Left lobe of liver (tissue), 2 donors: ENCODE measurements at regions not wholly inside any gene's neighbourhood (a gene's known extent, or its start where the extent isn't known, plus 50 kb on each side); places are given as distances from the start of the nearest gene placed in this dataset.
"Not testable (repeated sequence)": the region's sequence is repeated elsewhere in the genome, so short reads cannot be mapped to it uniquely, and the experiment has no call there.

Experiments used
- ATAC-seq: fragments of 200-7000 bp; cut with Tn5 transposase; one replicate; pipeline ENCODE4 v1.9.1; 2020; ENCODE audit warnings: mild to moderate bottlenecking, moderate library complexity
- DNase-seq: peaks from one replicate; pipeline ENCODE4 v3.0.0-alpha.2; 2020; ENCODE audit warnings: low spot score
- donor health status: DM: no; HTN: no; CAD: no; lungs with moderate emphysema.
- donor health status: DM: no; HTN: yes; CAD: no.

DNA sequence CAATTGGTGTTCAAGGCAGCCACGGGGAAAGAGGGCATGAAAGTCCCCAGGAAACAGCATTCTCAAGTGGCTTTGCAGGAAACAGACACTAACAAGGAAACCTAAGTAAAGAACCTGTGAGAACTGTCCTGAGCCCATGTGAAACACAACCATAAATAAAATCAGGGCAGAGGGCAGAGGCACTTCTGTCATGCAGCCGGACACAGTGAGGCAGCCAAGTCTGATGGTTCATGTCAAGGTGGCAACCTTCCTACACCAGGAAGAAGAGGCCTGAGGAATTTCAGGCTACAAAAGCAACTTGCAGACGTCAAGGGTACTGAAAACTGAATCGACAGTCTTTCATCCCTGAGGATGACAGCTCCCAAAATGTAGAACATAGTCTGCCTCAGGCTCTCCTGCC lies 458.2 kb upstream of the NPVF start:
- DNase-seq: no peak
- ATAC-seq: no peak

DNA sequence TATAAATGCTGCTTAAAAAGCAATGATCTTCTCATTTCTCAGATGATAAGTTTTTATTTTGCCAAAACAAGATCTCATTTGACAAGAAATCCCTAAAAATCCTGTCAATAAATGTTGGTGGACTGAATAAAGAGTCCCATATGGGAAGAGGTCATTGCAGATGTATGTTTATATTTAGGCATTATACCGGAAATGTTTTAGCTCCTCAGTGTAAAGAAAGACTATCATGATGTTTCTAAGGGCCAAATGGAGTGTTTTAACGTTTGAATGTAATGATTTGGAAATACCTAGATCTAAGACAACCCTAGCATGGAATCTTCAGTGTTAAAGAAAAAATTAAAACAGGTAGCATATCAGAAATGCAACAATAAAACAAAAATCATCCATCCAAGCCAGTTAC lies 457.8 kb upstream of the NFE2L3 start:
- ATAC-seq (no peak), DNase-seq (no peak)

DNA sequence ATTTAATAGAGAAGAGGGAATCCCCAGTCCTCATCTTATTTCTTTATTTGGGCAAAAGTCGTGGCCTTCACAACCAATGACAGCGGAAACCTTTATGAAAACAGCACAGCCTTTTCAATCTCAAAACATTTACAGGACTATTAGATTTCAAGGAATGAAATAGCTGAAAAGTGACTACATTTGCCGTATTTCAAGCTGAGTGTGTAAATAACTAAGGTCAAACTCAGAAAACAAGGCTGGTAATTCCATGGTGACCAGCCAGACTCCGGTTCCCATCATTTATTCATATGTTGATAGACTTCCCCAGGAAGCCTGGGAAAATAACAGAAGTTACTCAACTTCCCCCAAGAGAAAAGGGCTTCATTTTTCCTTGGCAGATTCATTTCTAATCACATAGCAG lies 457.3 kb upstream of the NFE2L3 start:
- no peak for DNase-seq
- no peak for ATAC-seq

DNA sequence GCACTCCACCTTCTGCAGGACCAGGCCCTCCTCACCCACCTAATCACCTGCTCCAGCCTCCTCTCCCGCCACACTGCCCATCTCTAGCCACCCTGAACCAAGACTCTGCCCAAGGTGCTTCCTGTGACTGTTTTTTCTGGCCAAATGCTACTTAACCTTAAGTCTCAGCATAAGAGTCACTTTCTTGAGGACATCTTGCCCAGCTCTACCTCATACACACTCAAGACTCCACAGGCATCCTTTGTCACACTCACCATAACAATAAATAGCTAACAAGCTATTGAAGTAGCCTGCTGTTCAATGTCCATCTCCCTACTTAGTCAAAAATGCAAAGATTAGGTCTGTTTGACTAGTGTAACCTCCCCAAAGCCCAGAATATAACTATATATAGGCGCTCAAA lies 455.4 kb upstream of the NFE2L3 start:
- no peak for ATAC-seq
- no peak for DNase-seq

DNA sequence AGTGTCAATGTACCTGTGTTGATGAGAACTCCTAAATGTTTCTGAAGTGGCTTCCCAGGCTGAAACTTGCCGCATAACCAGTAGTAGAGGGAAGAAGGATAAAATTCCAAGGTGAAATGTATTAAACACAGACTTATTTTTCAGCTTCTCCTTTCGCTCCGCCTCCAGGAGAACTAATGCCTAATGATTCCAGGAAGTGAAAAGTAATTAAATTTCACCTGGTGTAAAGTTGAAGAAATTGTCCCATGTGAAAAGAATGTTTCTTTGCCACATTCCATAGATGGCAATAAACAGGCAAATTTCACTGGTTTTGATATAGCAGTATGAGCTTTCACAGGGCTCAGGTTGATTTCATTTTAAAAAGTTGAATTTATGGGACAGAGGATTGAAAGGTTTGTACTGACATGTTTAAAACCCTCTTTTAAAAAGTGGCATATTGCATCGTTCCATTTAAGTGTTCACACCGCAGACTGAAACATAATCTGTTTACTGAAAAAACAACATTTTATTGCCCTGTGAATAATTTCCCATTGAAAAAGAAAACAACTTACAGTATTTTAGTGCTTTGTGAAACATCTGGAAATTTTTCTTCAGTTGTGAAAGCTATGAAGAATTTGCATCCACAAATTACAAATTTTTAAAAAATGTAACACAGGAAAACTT lies 453.4 kb upstream of the NFE2L3 start:
- DNase-seq (no peak), ATAC-seq (no peak)

DNA sequence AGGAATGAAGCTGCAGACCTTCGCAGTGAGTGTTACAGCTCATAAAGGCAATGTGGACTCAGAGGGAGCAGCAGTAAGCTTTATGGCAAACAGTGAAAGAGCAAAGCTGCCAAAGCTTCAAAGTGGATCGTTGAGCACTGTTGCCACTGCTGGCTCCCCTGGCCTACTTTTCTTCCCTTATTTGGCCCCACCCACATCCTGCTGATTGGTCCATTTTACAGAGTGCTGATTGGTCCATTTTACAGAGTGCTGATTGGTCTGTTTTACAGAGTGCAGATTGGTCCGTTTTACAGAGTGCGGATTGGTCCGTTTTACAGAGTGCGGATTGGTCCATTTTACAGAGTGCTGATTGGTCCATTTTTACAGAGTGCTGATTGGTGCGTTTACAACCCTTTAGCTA lies 451.9 kb upstream of the NFE2L3 start:
- ATAC-seq, DNase-seq: not testable (repeated sequence)

DNA sequence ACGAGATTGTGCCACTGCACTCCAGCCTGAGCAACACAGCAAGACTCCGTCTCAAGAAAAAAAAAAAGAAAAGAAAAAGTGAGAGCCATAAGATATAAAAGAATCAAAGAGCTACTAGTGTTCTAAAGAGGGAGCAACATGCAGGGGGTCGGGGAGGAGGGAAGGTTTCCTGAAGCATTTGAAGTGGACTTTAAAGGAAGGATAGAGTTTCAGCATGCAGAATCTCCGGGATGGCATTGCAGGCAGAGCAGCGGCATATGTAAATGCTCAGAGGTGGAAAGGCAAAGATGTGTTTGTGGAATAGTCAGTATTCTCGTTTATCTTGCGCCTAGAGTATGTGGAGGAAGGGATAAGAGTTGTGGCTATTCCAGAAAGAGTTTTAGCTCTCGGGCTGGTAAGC lies 447.6 kb upstream of the NFE2L3 start:
- DNase-seq: no peak
- no peak for ATAC-seq

DNA sequence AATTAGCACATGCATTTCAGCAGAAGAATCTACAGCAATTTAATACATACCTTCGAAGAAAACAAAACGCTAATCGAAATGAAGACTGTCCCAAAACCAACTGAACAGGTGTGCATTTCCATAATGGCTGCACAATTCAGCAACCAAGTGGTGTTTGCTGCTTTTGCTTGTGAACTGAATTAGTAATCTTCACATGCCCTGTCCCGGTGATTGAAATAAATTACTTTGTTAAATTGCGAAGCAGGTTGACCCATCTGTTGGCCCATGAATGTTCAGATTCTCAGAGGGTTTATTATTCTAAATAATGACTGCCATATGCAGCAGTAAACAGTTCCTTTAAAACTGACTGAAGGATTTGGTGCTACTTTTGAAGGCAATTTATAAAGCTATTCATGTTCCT lies 445.2 kb upstream of the NFE2L3 start:
- DNase-seq (no peak), ATAC-seq (no peak)

DNA sequence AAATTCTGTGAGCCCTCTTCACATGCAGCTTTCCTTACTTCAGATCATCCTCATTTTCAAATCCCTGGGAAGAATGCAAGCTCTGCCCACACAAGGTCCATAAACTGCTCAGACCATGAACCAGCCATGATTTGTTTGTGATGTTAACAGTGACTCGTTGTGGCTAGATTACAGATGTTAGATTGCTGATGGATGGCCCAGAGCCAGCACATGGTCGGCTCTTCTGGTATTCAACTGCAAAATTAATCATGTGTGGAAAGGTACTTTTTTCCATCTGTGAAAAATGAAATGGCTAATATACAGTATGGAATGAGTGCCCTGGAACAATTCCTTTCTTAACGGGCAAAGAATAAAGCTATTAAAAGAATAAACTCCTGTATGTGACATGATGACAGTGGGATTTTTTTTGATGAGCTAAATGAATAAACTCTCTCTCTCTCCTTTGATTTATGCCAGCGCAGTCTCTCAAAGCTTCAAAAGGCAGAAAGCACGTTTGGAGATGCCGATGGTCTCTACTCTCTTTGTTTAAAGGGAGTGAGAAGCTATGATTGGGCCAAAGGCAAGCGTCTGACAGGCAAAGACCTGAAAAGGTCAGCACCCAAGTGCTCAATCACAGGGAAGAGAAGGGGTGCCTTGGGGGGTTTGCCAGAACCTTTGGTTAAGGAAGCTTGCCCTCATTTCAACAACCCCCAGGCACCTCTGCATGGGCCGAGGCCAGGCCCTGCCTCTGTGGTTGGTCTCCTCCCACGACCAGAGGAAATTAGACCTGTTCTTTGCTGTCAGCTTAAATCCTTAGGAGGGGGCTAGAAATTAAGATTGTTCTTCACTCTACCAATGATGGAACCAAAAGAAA lies 444.0 kb upstream of the NFE2L3 start:
- DNase-seq: no peak
- ATAC-seq: no peak

DNA sequence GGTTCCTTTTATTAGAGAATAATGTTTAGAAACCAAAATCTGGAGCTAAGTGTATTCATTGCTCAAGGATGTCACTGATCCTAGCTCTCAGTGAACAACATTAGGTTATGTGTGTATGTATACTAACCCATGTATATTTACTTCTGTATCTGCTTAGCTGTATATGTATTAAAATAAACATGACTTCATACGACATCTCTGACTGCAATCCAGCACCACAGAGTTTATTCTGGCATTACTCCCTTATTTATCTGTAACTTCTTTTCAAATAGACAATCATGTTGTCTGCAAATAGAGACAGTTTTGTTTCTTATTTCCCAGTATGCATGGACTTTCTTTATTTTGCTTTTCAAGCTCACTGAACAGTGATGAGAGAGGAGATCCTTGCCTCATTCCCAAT lies 441.0 kb upstream of the NFE2L3 start:
- no peak for ATAC-seq
- no peak for DNase-seq

DNA sequence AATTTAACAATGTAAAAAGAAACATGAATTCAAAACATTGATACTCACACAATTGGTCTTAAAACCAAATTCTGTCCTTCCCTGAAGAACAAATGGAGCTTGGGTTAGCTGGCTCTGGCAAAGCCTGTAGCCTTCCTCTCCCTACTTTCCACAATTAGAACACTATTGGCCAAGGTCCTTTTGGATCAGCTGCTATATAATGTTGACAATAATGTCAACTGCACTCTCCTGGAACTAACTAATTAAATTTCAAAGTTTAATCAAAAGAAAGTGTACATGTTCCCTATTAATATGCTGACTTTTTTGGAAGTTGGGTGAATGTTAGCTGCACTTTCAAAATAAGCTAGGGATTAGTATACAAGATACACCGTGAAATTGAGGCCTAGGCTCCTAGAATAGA lies 440.1 kb upstream of the NFE2L3 start:
- DNase-seq (no peak), ATAC-seq (no peak)

DNA sequence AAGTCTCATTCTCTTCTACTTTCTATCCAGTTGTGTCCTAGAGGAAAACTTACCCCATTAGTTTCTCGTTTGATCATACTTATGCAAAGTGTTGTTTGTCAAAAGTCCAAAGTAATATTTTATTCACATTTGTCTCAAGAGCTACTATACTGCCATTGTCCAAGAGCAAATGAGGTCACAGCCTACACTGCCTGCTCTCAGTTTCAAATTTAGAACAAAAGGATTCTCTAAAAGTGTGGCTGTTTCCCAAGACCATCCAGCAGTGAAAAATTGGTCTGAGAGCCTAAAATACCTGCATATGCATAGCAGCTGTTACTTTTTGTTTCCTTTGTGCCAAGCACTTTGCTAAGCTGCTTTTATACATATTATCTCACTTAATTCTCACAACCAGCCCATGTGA lies 439.5 kb upstream of the NFE2L3 start:
- DNase-seq (no peak), ATAC-seq (no peak)

DNA sequence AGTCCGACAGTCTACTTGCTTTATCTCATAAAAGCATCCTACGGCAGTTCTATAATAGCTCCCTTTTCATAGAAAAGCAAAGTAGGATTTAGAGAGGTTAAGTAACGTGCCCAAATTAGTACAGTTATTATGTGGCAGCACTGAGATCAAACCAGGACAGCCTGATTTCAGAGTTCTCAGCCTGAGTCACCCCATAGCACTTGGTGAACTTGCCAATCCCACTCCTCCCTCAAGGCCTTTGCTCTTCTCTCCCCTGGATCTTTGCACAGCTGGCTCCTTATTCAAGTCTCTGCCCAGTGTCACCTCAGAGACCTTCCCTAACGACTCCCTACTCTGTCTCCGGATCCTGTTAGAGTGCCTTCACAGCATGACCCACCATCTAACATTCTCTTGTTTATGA lies 438.0 kb upstream of the NFE2L3 start:
- DNase-seq (no peak), ATAC-seq (no peak)

DNA sequence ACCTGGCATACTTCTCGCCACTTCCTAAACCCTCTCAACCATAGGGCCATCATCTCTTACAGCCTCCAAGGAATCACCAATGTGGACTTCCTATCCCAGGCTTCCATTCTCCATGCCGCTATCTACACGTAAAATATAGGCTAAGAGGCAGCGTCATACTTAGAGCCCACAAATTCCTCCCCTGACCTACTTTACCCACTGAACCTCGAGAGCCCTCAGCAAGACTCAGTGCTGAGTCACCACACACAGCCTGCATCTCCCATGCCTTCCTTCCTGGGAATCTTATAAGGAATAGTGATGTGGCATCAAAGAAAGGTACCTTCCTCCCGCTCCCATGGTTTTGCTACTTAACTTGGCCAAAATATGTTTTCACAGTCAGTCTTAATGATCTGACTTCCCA lies 435.6 kb upstream of the NFE2L3 start:
- no peak for ATAC-seq
- DNase-seq: no peak

DNA sequence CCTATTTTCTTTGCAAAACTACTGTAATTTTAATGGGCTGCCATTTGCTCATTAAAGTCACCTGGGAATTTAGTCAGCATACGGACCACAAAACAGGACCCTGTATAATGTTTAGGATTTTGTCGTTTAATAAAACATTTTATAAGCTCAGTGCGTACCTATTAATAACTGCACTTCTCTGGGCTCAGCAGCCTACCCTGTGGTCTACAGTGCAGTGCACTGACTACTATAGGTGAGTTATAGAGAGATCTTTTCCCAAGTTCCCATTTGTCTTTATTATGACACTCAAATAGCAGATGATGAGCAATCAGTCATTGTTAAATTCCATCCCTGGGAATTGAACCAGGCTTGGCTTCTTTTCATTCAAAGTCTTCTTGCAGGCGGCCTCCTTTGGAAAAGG lies 433.4 kb upstream of the NFE2L3 start:
- no peak for ATAC-seq

DNA sequence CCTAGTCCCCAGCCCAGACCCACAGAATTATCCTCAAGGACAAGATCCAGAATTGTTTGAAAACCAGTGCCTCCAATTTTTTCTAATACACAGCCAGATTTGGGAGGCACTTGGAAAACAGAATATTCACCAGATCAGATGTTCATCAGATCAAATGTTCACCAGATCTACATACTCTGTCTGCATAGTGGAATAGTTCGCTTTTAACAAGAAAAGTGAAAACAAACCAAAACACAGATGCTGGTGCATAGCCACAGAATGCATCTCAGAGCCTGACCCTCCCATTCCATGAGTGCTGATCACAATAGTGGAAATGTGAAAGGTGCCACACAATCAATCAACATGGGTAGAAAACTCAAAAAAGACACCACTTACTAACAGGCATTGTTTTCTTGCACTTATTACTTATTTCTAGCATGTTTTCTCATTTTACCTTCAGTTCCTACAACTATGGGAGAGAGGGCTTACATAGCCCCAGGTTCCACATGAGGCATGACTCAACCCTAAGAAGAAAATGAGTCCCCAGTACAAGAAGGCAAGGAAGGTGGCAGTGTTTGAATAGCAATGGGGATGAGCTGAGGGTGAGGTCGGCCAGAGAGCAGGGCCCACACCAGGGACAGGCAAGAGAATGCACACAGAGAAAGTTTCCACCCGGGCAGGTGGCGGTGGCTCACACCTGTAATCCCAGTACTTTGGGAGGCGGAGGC lies 432.7 kb upstream of the NFE2L3 start:
- no peak for DNase-seq
- ATAC-seq: no peak

More for the DNA sequence above, 433.4 kb upstream of the NFE2L3 start:
- DNase-seq: no peak

DNA sequence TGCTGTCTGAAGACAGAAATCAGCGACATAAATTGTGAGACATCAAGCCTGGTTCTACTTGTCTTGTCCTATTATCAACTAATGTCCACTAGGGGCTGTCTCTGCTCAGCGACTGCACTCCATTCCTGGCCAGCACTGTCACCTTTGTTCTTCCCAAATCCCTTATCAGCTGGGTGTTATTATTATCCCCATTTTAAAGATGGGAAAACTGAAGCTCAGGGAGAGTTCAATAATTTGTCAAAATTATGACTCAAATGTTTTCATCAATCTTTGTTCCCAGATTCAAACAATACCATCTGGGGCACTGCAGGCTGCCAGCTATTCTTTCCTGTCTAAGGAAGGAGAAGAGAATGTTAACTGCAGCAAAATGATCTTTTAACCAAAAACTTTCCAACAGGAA lies 431.6 kb upstream of the NFE2L3 start:
- peak; percentile 51 for ATAC-seq

DNA sequence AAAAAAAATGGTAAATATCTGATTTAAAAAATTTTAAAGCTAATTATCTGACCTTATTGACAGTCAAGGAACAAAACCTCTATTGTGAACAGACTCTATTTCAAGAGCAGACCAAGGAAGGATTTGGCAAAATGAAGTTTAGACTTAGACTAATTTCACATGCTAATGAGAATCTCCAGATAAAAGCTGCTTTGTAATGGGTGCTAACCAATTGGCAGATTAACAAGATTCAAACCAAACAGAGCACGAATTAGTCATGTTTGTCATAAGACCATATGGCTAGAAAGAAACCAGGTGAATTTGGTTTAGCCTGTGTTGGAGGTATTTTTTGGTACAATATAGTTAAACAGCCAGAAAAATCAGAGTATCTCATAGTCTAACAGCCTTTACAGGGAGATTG lies 429.1 kb upstream of the NFE2L3 start:
- no peak for ATAC-seq
- no peak for DNase-seq

More for the DNA sequence above, 431.6 kb upstream of the NFE2L3 start:
- DNase-seq: no peak

DNA sequence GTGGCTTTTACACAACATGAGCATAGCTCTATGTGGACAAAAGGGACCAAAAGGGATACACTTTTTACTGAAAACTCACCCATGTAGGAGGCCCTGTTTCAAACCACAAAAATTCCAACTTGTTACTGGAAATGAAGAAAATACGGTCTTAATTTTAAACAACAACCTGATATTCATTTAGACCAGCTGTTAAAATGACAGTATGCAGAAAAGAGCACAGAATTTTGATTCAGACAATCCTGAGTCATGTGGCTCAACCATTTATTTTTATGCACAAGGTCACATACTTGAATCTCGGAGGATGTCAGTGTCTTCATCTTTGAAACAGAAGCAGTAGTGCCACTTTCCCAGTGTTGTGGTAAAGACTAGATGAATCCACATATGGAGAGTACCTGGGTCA lies 426.5 kb upstream of the NFE2L3 start:
- ATAC-seq (no peak), DNase-seq (no peak)

DNA sequence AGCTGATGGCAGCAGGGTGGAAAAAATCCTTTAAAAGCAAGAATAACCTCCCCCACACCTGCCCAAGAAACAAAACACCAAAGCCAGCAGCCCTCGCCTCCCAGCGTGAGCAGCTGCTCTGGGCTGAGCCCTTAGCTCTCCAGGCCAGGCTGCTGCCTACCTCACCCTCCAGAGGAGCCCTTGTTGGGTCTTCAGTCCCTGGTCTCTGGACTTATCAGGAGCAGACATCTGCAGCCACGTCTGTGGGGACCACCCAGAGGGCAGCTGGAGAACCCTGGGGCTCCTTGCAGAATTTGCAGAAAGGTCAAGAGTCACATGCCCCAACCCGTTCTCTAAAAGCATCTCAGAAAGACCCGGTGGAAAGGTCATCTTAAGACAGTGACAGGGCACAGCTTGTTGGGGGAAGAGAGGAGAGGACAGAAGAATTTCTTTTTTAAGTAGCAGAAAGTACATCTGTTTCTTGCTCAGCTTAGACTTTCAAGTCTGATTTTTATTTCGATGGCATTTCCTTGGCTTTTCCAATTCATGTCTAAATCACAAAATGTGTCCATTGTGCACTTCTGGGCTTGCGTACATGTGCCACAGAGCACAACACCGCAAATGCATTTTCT lies 425.7 kb upstream of the NFE2L3 start:
- DNase-seq (no peak), ATAC-seq (no peak)

DNA sequence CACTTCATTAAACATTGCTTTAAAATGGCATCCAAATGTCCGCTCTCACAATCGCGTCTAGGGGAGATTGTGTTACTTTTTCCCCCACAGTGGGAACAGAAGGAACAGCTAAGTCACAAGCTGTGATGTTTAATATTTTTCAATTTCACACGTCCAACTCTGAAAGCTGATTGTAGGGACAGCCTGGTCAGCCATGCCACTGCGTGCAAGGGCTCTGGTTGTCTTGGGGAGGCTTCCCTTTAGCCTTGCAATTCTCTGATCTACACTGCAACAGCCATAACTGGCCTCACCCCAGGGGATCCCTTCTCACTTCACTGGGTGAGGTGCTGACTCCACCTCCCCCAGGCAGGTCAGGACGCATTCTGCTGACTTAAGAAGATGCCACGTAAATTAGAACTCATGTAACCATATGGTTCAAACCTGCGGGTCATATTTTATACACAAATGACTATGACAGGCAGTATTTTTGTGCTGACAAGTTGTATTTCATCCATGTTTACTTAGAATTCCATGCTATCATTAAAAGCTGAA lies 425.2 kb upstream of the NFE2L3 start:
- no peak for ATAC-seq
- no peak for DNase-seq
